Mesendoderm (in vitro differentiated cells): ENCODE measurements at regions not wholly inside any gene's neighbourhood (a gene's known extent, or its start where the extent isn't known, plus 50 kb on each side); places are given as distances from the start of the nearest gene placed in this dataset.

Experiments
- DNase-seq: peaks from one replicate; pipeline ENCODE4 v3.0.0; 2013
- H2AK5ac ChIP-seq: 2 replicates; pipeline ENCODE4 v1.6.1; 2013; ENCODE audit warnings: low read length, inconsistent platforms
- H2BK120ac ChIP-seq: 2 replicates; pipeline ENCODE4 v1.6.1; 2013; ENCODE audit warnings: low read depth, mild to moderate bottlenecking, low read length, moderate library complexity, mixed read lengths
- H2BK15ac ChIP-seq: replicated peaks from 2 replicates; pipeline ENCODE4 v1.6.1; 2013; ENCODE audit warnings: low read depth, mild to moderate bottlenecking, moderate library complexity
- H2BK5ac ChIP-seq: 2 replicates; pipeline ENCODE4 v1.6.1; 2013; ENCODE audit warnings: low read length, inconsistent platforms
- H3K18ac ChIP-seq: 2 replicates; pipeline ENCODE4 v1.6.1; 2013; ENCODE audit warnings: mild to moderate bottlenecking, low read length, mixed read lengths
- H3K23ac ChIP-seq: one replicate; pipeline ENCODE4 v1.6.1; 2013; ENCODE audit warnings: low read length
- H3K27ac ChIP-seq: 2 replicates; pipeline ENCODE4 v1.5.1; 2013; ENCODE audit warnings: low read depth, mild to moderate bottlenecking, inconsistent platforms, low read length, moderate library complexity
- H3K27me3 ChIP-seq: 2 replicates; pipeline ENCODE4 v1.6.1; 2013; ENCODE audit warnings: low read length, control low read depth, mild to moderate bottlenecking, inconsistent platforms; ENCODE audit not compliant: insufficient read depth, poor library complexity
- H3K36me3 ChIP-seq: 2 replicates; pipeline ENCODE4 v1.6.1; 2013; ENCODE audit warnings: low read length, inconsistent platforms; ENCODE audit not compliant: control insufficient read depth, insufficient read depth
- H3K4ac ChIP-seq: one replicate; pipeline ENCODE4 v1.6.1; 2013; ENCODE audit warnings: low read depth, mild to moderate bottlenecking, low read length, moderate library complexity
- H3K4me1 ChIP-seq: 2 replicates; pipeline ENCODE4 v1.6.1; 2013; ENCODE audit warnings: low read depth, low read length, inconsistent platforms; ENCODE audit not compliant: control insufficient read depth
- H3K4me2 ChIP-seq: 2 replicates; pipeline ENCODE4 v1.6.1; 2013; ENCODE audit warnings: low read length
- H3K4me3 ChIP-seq: 2 replicates; pipeline ENCODE4 v1.5.1; 2013; ENCODE audit warnings: mild to moderate bottlenecking, low read length
- H3K56ac ChIP-seq: one replicate; pipeline ENCODE4 v1.6.1; 2013; ENCODE audit warnings: low read length
- H3K79me1 ChIP-seq: 2 replicates; pipeline ENCODE4 v1.6.1; 2013; ENCODE audit warnings: low read length, inconsistent platforms
- H3K79me2 ChIP-seq: 2 replicates; pipeline ENCODE4 v1.6.1; 2013; ENCODE audit warnings: mild to moderate bottlenecking, low read length; ENCODE audit not compliant: control insufficient read depth, insufficient read depth
- H3K9ac ChIP-seq: 2 replicates; pipeline ENCODE4 v1.6.1; 2013; ENCODE audit warnings: low read length, inconsistent platforms
- H4K5ac ChIP-seq: one replicate; pipeline ENCODE4 v1.6.1; 2013; ENCODE audit warnings: low read length
- H4K8ac ChIP-seq: one replicate; pipeline ENCODE4 v1.6.1; 2013; ENCODE audit warnings: low read depth, mild to moderate bottlenecking, control low read depth, low read length, moderate library complexity
- WGBS: extraction: QIAGEN DNeasy Blood & Tissue Kit; methylation state at CpG from one replicate; pipeline ENCODE4 v1.1.7; 2013; ENCODE audit warnings: low lambda C conversion rate, missing lambda C conversion rate; ENCODE audit not compliant: insufficient coverage; ENCODE audit errors: extremely low coverage; 5-methylcytosine and 5-hydroxymethylcytosine counted together

DNA sequence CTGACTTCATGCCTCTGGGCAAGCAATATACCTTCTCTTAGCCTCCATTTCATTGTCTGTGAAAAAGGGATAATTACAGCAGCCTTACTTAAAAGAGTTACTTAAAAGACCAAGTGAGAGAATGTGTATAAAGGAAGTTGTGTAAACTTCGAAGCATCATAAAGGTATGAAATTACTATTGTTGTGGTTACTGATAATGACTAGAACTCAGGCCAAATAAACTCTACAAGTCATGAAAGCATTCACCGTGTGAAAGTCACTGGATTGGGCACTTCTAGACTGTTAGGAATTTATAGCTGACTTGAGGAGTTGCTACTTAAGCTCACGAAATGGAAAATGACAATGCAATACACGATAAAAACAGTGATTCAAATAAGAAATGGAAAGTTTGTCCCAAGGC lies 67.4 kb upstream of the HAAO start:
- no CpG with 5 or more reads among the region's 4 CpGs for WGBS
- Histone ChIP-seq H3K79me1 (no peaks in the 10 kb centered on the region), H3K36me3 (no peaks in the 10 kb centered on the region), H3K27ac (no peak overlapping the region), H3K18ac (no peak overlapping the region), H3K23ac (no peak overlapping the region), H2AK5ac (no peak overlapping the region), H3K79me2 (no peaks in the 10 kb centered on the region), H3K4me3 (no peak overlapping the region), H2BK120ac (no peak overlapping the region), H4K8ac (no peak overlapping the region), H3K56ac (no peak overlapping the region), H3K4me1 (no peaks in the 10 kb centered on the region), H2BK5ac (no peak overlapping the region), H3K27me3 (no peaks in the 10 kb centered on the region), H3K4me2 (no peak overlapping the region), H2BK15ac (no peak overlapping the region), H4K5ac (no peak overlapping the region), H3K9ac (no peak overlapping the region), H3K4ac (no peak overlapping the region)
- DNase-seq: no peak

DNA sequence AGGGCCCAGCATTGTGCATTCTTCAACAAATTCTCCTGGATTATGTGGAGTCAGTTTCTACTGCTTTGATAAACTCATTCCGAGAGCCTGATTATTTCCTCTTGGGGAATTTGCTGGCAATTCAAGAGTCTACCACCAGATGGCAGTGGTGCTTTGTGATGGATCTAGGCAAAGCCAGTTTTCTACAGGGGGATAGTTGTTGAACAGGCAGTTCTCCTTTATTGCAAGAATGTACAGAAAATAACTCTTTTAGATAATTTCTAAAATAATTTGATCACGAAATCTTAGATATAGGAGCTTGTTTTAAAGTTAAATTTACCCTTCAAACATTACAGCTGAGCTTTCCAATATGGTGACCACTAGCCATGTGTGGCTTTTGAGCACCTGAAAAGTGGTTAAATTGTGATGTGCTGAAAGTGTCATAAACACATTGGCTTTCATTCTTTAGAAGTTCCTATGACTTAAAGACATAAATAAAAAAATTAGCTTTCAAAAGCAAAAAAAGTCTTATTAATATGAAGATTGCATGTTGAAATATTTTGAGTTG lies 66.7 kb upstream of the HAAO start:
- H3K4me3 ChIP-seq: no peak overlapping the region
- no peaks in the 10 kb centered on the region for H3K79me1 ChIP-seq
- H3K4ac ChIP-seq: no peak overlapping the region
- H4K5ac ChIP-seq: no peak overlapping the region
- H2BK15ac ChIP-seq: no peak overlapping the region
- DNase-seq: peak; percentile 78
- no peak overlapping the region for H3K56ac ChIP-seq
- no peak overlapping the region for H4K8ac ChIP-seq
- no peak overlapping the region for H3K18ac ChIP-seq
- no peaks in the 10 kb centered on the region for H3K79me2 ChIP-seq
- no peak overlapping the region for H3K9ac ChIP-seq
- no peaks in the 10 kb centered on the region for H3K36me3 ChIP-seq
- H3K23ac ChIP-seq: no peak overlapping the region
- H3K27me3 ChIP-seq: no peaks in the 10 kb centered on the region
- H3K4me1 ChIP-seq: no peaks in the 10 kb centered on the region
- no peak overlapping the region for H3K27ac ChIP-seq
- no CpG with 5 or more reads among the region's 2 CpGs for WGBS
- no peak overlapping the region for H3K4me2 ChIP-seq
- no peak overlapping the region for H2BK120ac ChIP-seq
- no peak overlapping the region for H2BK5ac ChIP-seq
- no peak overlapping the region for H2AK5ac ChIP-seq

GRCh38 chr2:42858140-42859005 lies 66.0 kb upstream of the HAAO start:
- H4K8ac ChIP-seq: no peak overlapping the region
- no peaks in the 10 kb centered on the region for H3K36me3 ChIP-seq
- no peak overlapping the region for H3K4ac ChIP-seq
- no peaks in the 10 kb centered on the region for H3K27me3 ChIP-seq
- no peak overlapping the region for H2BK120ac ChIP-seq
- peaks cover 2% of the 10 kb centered on the region for H3K4me1 ChIP-seq
- no peak overlapping the region for H3K56ac ChIP-seq
- H3K27ac ChIP-seq: no peak overlapping the region
- H3K79me1 ChIP-seq: no peaks in the 10 kb centered on the region
- no CpG with 5 or more reads among the region's 4 CpGs for WGBS
- no peak overlapping the region for H2BK5ac ChIP-seq
- H2AK5ac ChIP-seq: no peak overlapping the region
- H3K4me3 ChIP-seq: no peak overlapping the region
- DNase-seq: no peak
- H2BK15ac ChIP-seq: no peak overlapping the region
- H3K18ac ChIP-seq: no peak overlapping the region
- no peak overlapping the region for H3K4me2 ChIP-seq
- H3K9ac ChIP-seq: no peak overlapping the region
- no peak overlapping the region for H4K5ac ChIP-seq
- H3K79me2 ChIP-seq: no peaks in the 10 kb centered on the region
- no peak overlapping the region for H3K23ac ChIP-seq

GRCh38 chr2:42856891-42857632 lies 64.7 kb upstream of the HAAO start:
- Histone ChIP-seq H3K4ac (no peak overlapping the region), H3K9ac (no peak overlapping the region), H2BK120ac (no peak overlapping the region), H4K5ac (no peak overlapping the region), H3K18ac (no peak overlapping the region), H3K4me3 (no peak overlapping the region), H2BK15ac (no peak overlapping the region), H2AK5ac (no peak overlapping the region), H3K4me1 (peaks cover 2% of the 10 kb centered on the region), H3K23ac (no peak overlapping the region), H4K8ac (no peak overlapping the region), H3K4me2 (no peak overlapping the region), H3K36me3 (no peaks in the 10 kb centered on the region), H3K79me1 (no peaks in the 10 kb centered on the region), H2BK5ac (no peak overlapping the region), H3K27ac (no peak overlapping the region), H3K27me3 (no peaks in the 10 kb centered on the region), H3K79me2 (no peaks in the 10 kb centered on the region), H3K56ac (peak overlapping the region; percentile 25)
- WGBS: no CpG with 5 or more reads among the region's 23 CpGs
- DNase-seq: no peak

- Histone ChIP-seq H2BK5ac (no peak overlapping the region), H3K79me1 (no peaks in the 10 kb centered on the region), H3K79me2 (no peaks in the 10 kb centered on the region), H3K4me3 (no peak overlapping the region), H4K5ac (no peak overlapping the region), H3K4ac (no peak overlapping the region), H3K27ac (no peak overlapping the region), H3K4me2 (no peak overlapping the region), H2BK15ac (no peak overlapping the region), H2AK5ac (no peak overlapping the region), H2BK120ac (no peak overlapping the region), H3K56ac (no peak overlapping the region), H3K36me3 (no peaks in the 10 kb centered on the region), H3K9ac (no peak overlapping the region), H3K18ac (no peak overlapping the region), H3K27me3 (no peaks in the 10 kb centered on the region), H3K23ac (no peak overlapping the region), H4K8ac (no peak overlapping the region), H3K4me1 (peaks cover 2% of the 10 kb centered on the region)
- no CpG with 5 or more reads among the region's 16 CpGs for WGBS
- DNase-seq: no peak
These were observed 63.9 kb upstream of the HAAO start for GRCh38 chr2:42856106-42856860.
